Heart right ventricle (tissue), 16 donors: ENCODE measurements at regions not wholly inside any gene's neighbourhood (a gene's known extent, or its start where the extent isn't known, plus 50 kb on each side); places are given as distances from the start of the nearest gene placed in this dataset.
"Not testable (repeated sequence)": the region's sequence is repeated elsewhere in the genome, so short reads cannot be mapped to it uniquely, and the experiment has no call there.

Experiments
- ATAC-seq, 8 donors: fragments of 200-7000 bp; cut with Tn5 transposase; one replicate each; pipeline ENCODE4 v1.9.1; 2020; ENCODE audit warnings: mild to moderate bottlenecking in 8 of 8, moderate library complexity in 8 of 8, moderate number of reproducible peaks in 1 of 8
- DNase-seq, 2 donors: peaks; one replicate each; pipeline ENCODE4 v3.0.0-alpha.2; 2020
- H3K27ac ChIP-seq, 10 donors: fragments of 200-600 bp; sonication (generic) in 2 of 10; one replicate each; pipeline versions ENCODE4 v1.5.0 to v1.8.0; 2020 to 2022; ENCODE audit warnings: mild to moderate bottlenecking in 3 of 10
- H3K27me3 ChIP-seq, 7 donors: fragments of 200-600 bp; one replicate each; pipeline ENCODE4 v1.8.0; 2021 to 2022; ENCODE audit warnings: mild to moderate bottlenecking in 2 of 7
- H3K36me3 ChIP-seq, 9 donors: fragments of 200-600 bp; sonication (generic) in 1 of 9; one replicate each; pipeline versions ENCODE4 v1.5.0 to v1.8.0; 2020 to 2022; ENCODE audit warnings: mild to moderate bottlenecking in 2 of 9
- H3K4me1 ChIP-seq, 9 donors: fragments of 200-600 bp; sonication (generic) in 1 of 9; one replicate each; pipeline versions ENCODE4 v1.5.0 to v1.8.0; 2020 to 2022; ENCODE audit warnings: mild to moderate bottlenecking in 4 of 9
- H3K4me3 ChIP-seq, 10 donors: fragments of 200-600 bp; sonication (generic) in 2 of 10; one replicate each; pipeline versions ENCODE4 v1.5.0 to v1.8.0; 2020 to 2022; ENCODE audit warnings: mild to moderate bottlenecking in 7 of 10, moderate library complexity in 2 of 10
- H3K9me3 ChIP-seq, 11 donors: fragments of 200-600 bp in 10 of 11; sonication (generic) in 2 of 11; one replicate each; pipeline versions ENCODE4 v1.5.0 to v1.8.0; 2013 to 2022; ENCODE audit warnings: mild to moderate bottlenecking in 2 of 11, control low read depth in 1 of 11, moderate library complexity in 1 of 11
- CTCF ChIP-seq, 9 donors: fragments of 200-600 bp; sonication (generic) in 2 of 9; IDR thresholded peaks; one replicate each; pipeline versions ENCODE4 v1.5.0 to v1.8.0; 2021 to 2022; ENCODE audit warnings: antibody characterized with exemption in 9 of 9, mild to moderate bottlenecking in 5 of 9, moderate library complexity in 1 of 9
- WGBS, 2 donors: extraction: QIAGEN DNeasy Blood & Tissue Kit; methylation state at CpG; one replicate each; pipeline ENCODE4 v1.1.7; 2013; ENCODE audit warnings: inconsistent platforms in 1 of 2; 5-methylcytosine and 5-hydroxymethylcytosine counted together
- intact Hi-C, 10 donors: fragments of 100-400 bp; cut with DNase I; formaldehyde crosslinking; loops; one replicate each; pipeline versions ENCODE4 v1.11.1 to v1.14.2; 2022
- donor health status: Arrhythmogenic right ventricular cardiomyopathy.
- donor health status: ischemic (EF 13 %, LVEDD 7.1; RV severe dilation, severe dysfunction).
- donor health status: healthy with polysubstance abuse.
- donor health status: DM: no; HTN: yes; CAD: no.
- donor health status: DM: no; HTN: no; CAD: no.
- donor health status: ischemic (EF 25% LVEDD 6.9; RV normal size, moderate dysfunction).
- donor health status: ischemic (EF 25% LVEDD 5.7; RV mildly dilated, moderate dysfunction).
- donor health status: healthy.
- donor health status: DM: yes; HTN: yes; CAD: no.
- donor health status: Ischemic cardiomyopathy.
- donor health status: ischemic (EF 35%, LVEDD 5.7; RV mildly dilated, moderate dysfunction).
- donor health status: nonischemic (EF 11% LVEDD 7.7; RV severe dilation, severe dysfunction).
- donor health status: DM: yes; HTN: yes; CAD: no.
- donor health status: PGD.
- donor health status: ischemic (EF 29% LVEDD 5.4; RV normal size, mild dysfunction).
- donor health status: nonischemic (EF 23%, LVEDD 6.1; RV moderate dilation, normal function).

GRCh38 chr14:49962621-49963020, 69.7 kb downstream of the ARF6 start:
- DNase-seq (no peak), ATAC-seq (no peak)
- TF ChIP-seq CTCF (IDR thresholded peaks at IDR 0.05) = no peak
- Histone ChIP-seq H3K36me3 (no peaks in the 10 kb centered on the region), H3K4me1 (peaks cover 0 to 8% (median 0%) of the 10 kb centered on the region in 9 donors), H3K27ac (no peak overlapping the region), H3K27me3 (no peaks in the 10 kb centered on the region), H3K4me3 (no peak overlapping the region), H3K9me3 (no peaks in the 10 kb centered on the region)
- WGBS, 2 donors = 94 to 97% methylated on average over 6 of the region's 6 CpGs
- intact Hi-C loops = loop anchor here in 1 of 10 donors (10.0 kb wide), 1 partner anchor 48 kb away; no protein-coding TSS in a partner anchor

GRCh38 chr14:49965068-49965651, 72.3 kb downstream of the ARF6 start:
- not testable (repeated sequence) for H3K36me3 ChIP-seq, DNase-seq, H3K9me3 ChIP-seq, ATAC-seq, H3K27ac ChIP-seq, H3K4me3 ChIP-seq, H3K27me3 ChIP-seq
- intact Hi-C loops = loop anchor here in 1 of 10 donors (10.0 kb wide), 1 partner anchor 50 kb away; no protein-coding TSS in a partner anchor
- peaks cover 0 to 15% (median 2%) of the 10 kb centered on the region in 9 donors for H3K4me1 ChIP-seq
- WGBS, 2 donors = 95 to 98% methylated on average over 8 of the region's 8 CpGs

GRCh38 chr14:49966304-49966809, 73.5 kb downstream of the ARF6 start:
- WGBS, 2 donors = 46 to 49% methylated on average over 4 of the region's 4 CpGs
- Histone ChIP-seq H3K36me3 (no peaks in the 10 kb centered on the region), H3K4me1 (peaks cover 0 to 27% (median 14%) of the 10 kb centered on the region in 9 donors), H3K9me3 (no peaks in the 10 kb centered on the region), H3K4me3 (no peak overlapping the region), H3K27me3 (no peaks in the 10 kb centered on the region), H3K27ac (no peak overlapping the region)
- ATAC-seq = peak in 1 of 8 donors; percentile 34
- DNase-seq = no peak
- intact Hi-C loops = loop anchor here in 1 of 10 donors (10.0 kb wide), 1 partner anchor 52 kb away; no protein-coding TSS in a partner anchor
- TF ChIP-seq CTCF (IDR thresholded peaks at IDR 0.05) = no peak

GRCh38 chr14:49966971-49967630, 74.2 kb downstream of the ARF6 start:
- WGBS, 2 donors = 94 to 97% methylated on average over 11 of the region's 11 CpGs
- Histone ChIP-seq H3K4me1 (peaks cover 0 to 34% (median 21%) of the 10 kb centered on the region in 9 donors), H3K27me3 (no peaks in the 10 kb centered on the region), H3K36me3 (no peaks in the 10 kb centered on the region), H3K9me3 (no peaks in the 10 kb centered on the region), H3K4me3 (no peak overlapping the region), H3K27ac (no peak overlapping the region)
- TF ChIP-seq CTCF (IDR thresholded peaks at IDR 0.05) = no peak
- intact Hi-C loops = loop anchor here in 1 of 10 donors (10.0 kb wide), 1 partner anchor 52 kb away; no protein-coding TSS in a partner anchor
- ATAC-seq (no peak), DNase-seq (no peak)
